ENCODE measurements at regions not wholly inside any gene's neighbourhood (a gene's known extent, or its start where the extent isn't known, plus 50 kb on each side); places are given as distances from the start of the nearest gene placed in this dataset.

- Histone ChIP-seq H3K4me3 (ENCODE audit: low read depth, low read length) (no peak overlapping the region), H3K27ac (no peak overlapping the region), H3K36me3 (replicated peaks) (no peaks in the 10 kb centered on the region), H3K27me3 (replicated peaks) (no peaks in the 10 kb centered on the region)
- no peak for DNase-seq
- TF ChIP-seq CTCF (IDR thresholded peaks at IDR 0.05; ENCODE audit: low read depth, low read length, missing control alignments): no peak
- in situ Hi-C loops (cut with HindIII; ENCODE audit: low pct_ligation_motif_present, low sequenced_read_pairs): no loop called here
These were observed 1415.1 kb upstream of the ZEB2 start for GRCh38 chr2:145935016-145935415.

DNA sequence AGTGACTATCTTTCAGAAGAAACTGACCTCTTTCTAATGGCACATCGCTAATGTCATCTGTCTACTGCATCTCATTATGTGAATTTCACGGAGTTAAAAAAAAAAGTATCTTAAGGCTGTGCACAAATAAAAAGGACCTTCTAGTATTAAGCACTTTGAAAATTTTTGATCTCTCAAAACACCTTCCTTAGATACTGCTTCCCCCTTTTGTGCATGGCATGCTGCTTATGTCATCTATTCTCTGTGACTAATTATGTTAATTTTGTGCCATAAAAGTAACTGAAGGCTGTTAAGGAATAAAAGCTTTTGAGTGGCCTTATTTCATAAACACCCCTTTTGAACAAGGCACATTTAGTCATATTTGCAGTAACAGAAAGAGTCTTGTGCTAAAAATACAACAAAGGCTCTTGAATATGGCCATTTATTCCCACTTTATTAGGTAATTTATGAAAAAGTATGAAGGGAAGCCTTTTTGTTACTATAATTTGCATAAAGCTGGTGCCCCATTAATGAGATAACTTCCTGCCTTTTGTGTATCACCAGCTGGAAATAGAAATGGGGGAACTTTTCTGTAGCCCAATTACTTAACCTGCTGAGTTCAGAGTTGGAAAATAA, 1412.0 kb upstream of the ZEB2 start:
- Histone ChIP-seq H3K4me3 (ENCODE audit: low read depth, low read length) (no peak overlapping the region), H3K36me3 (replicated peaks) (no peaks in the 10 kb centered on the region), H3K27ac (no peak overlapping the region), H3K27me3 (replicated peaks) (no peaks in the 10 kb centered on the region)
- no peak for TF ChIP-seq CTCF (IDR thresholded peaks at IDR 0.05; ENCODE audit: low read depth, low read length, missing control alignments)
- in situ Hi-C loops (cut with HindIII; ENCODE audit: low pct_ligation_motif_present, low sequenced_read_pairs): no loop called here
- DNase-seq: no peak

- TF ChIP-seq CTCF (IDR thresholded peaks at IDR 0.05; ENCODE audit: low read depth, low read length, missing control alignments): no peak
These were observed 1410.4 kb upstream of the ZEB2 start for GRCh38 chr2:145930318-145930717.

GRCh38 chr2:145927131-145927950, 1407.4 kb upstream of the ZEB2 start:
- Histone ChIP-seq H3K4me3 (ENCODE audit: low read depth, low read length) (no peak overlapping the region), H3K36me3 (replicated peaks) (no peaks in the 10 kb centered on the region), H3K27me3 (replicated peaks) (no peaks in the 10 kb centered on the region), H3K27ac (no peak overlapping the region)
- DNase-seq: no peak
- TF ChIP-seq CTCF (IDR thresholded peaks at IDR 0.05; ENCODE audit: low read depth, low read length, missing control alignments): no peak
- in situ Hi-C loops (cut with HindIII; ENCODE audit: low pct_ligation_motif_present, low sequenced_read_pairs): no loop called here

More at GRCh38 chr2:145930318-145930717, 1410.4 kb upstream of the ZEB2 start:
- H3K27ac ChIP-seq: no peak overlapping the region
- in situ Hi-C loops (cut with HindIII; ENCODE audit: low pct_ligation_motif_present, low sequenced_read_pairs): no loop called here
- no peaks in the 10 kb centered on the region for H3K27me3 ChIP-seq (replicated peaks)
- no peak for DNase-seq
- H3K36me3 ChIP-seq (replicated peaks): no peaks in the 10 kb centered on the region
- H3K4me3 ChIP-seq (ENCODE audit: low read depth, low read length): no peak overlapping the region

- in situ Hi-C loops (cut with HindIII; ENCODE audit: low pct_ligation_motif_present, low sequenced_read_pairs): no loop called here
- Histone ChIP-seq H3K4me3 (ENCODE audit: low read depth, low read length) (no peak overlapping the region), H3K27ac (no peak overlapping the region), H3K36me3 (replicated peaks) (no peaks in the 10 kb centered on the region), H3K27me3 (replicated peaks) (no peaks in the 10 kb centered on the region)
- no peak for DNase-seq
- TF ChIP-seq CTCF (IDR thresholded peaks at IDR 0.05; ENCODE audit: low read depth, low read length, missing control alignments): no peak
These were observed 1405.7 kb upstream of the ZEB2 start for GRCh38 chr2:145925591-145925990.
